HG03432 (cell line): ENCODE measurements at regions not wholly inside any gene's neighbourhood (a gene's known extent, or its start where the extent isn't known, plus 50 kb on each side); places are given as distances from the start of the nearest gene placed in this dataset.
A peak's percentile ranks its signal among the peaks of the same experiment; 100 is the strongest.

Experiments used
- ATAC-seq: cut with Tn5 transposase; IDR thresholded peaks from one replicate; pipeline ENCODE4 v1.9.1; 2021; ENCODE audit warnings: mild to moderate bottlenecking, moderate library complexity; ENCODE audit not compliant: unreplicated experiment

DNA sequence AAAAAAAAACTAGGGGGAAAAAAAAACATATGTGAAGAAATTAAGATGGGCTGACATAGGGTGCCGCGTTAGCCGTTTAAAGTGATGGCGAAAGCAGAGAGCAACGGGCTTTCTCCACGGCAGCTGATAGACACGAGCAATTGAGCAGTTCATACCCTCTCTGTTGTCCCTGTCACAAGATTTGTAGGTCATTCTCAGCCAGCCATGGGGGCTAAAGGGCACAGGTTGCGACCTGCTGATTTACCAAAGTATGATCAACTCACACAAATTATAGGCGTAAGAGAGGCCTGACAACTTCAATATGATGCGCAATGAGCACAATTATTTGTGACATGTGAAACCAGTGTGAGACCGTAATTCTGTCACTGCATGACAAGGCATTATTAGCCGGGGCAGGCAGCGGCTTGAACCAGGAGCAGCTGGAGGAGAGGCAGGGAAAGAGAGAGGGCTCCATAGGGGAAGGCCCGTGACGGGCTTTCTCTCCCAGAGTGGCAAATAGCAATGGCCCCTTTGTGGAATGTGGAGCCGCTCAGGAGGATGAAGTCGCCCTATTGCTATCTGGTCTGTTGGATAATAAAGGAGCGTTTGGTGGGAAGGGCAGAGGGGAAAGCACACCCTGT is 195.1 kb upstream of the HABP2 start:
- no peak for ATAC-seq

DNA sequence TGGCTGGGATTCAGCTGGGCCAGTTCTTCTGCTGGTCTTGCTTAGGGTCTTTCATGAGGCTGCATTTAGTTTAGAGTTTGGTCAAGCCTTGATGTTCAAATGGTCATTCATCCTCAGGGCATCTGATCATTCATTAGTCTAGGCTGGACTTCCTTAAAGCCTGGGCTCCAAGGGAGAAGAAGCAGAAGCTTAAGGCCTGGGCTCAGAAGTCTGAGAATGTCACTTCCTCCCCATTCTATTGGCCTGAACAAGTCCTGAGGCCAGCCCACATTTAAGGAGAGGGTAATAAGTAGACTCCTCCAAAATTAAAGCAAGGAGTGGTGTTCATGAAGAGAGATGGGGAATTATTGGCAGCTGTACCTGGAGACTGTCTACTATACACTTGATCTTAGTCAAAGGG is 193.2 kb upstream of the HABP2 start:
- ATAC-seq: no peak

DNA sequence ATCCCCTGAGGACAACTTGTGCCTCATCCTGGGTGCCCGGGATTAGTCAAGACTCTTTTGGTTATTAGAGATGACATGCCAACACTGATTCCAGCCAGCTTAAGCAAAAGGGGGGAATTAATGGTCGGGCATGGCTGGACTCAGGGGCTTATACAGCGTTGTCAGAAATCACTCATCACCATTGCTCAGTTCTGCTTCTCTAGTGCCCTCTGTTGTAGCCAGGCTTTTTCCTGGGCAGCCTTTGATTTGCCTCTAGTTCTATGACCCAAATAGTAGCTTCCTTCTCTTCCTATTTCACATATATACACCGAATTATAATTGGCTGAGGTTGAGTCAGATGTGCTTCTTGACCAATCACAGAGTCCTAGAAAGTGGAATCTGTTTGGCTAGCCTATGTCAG is 192.0 kb upstream of the HABP2 start:
- no peak for ATAC-seq

DNA sequence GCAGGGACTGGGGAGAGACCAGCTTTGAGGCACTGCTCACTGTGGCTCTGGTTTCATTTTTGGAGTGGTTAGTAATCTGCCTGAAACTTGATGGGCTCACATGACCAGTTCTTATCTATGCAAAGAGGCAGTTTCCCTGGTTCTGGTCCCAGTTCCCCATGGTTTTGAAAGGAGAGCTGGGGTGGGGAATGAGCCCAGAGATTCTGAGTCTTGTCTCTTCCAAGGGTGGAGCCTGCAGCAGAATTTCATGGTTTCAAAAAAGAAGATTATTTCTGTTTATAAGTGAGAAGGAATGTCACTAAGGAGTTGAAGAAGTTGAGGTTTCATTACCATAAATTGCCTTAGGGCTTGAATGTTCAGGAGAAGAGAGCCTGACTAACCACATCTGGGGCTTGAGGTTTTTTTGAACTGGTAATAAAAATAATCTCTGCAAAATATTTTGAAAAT is 190.2 kb upstream of the HABP2 start:
- ATAC-seq: no peak

DNA sequence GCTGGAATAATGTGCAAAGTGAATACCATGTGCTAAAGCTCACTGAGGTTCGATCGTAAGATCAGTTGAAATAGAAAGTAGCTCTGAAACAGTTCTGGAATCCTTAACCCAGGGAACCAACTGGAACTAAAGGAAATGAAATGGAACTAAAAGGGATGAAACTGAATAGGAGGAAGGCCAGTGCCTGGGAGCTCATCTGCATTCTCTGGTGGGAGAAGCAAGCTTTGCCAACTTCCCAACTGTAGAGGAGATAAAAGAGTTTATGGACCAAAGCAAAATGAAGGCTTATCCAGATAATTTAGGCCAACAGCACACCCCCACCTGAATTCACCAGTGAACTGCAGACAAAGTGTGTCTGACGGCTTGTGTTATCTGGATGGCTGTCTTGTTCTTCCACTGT is 188.6 kb upstream of the HABP2 start:
- ATAC-seq: no peak

DNA sequence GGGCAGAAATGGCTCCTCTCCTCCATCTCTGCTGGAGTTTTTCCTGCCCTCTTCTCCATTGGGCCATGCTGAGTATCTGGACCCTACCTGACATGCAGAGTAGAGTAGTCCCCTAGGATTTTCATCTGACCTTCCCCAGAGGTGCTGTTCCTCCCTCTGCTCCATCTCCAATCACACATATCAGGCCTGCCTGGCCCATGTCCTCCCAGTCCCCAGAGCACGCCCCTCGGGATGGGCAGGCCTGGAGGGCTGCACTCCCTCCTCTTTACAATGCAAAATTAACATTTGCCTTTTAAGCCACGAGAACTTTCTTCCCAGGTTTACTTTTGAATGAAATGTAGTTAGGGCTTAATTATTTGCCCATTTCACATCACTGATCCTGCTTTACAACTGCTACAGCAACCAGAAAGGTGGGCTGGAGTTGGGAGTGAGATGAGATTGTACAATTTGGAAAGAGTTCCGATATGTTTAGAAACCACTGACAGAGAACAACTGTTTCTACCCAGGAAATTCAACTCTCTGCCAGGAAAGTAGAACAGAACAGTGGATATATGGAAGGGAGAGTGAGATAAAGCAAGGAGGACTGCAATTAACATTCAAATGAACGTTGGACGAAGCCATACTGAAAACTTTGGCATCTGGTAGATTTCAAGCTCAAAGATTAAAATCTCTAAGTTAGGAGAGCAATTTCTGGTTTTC is 184.0 kb upstream of the HABP2 start:
- no peak for ATAC-seq

DNA sequence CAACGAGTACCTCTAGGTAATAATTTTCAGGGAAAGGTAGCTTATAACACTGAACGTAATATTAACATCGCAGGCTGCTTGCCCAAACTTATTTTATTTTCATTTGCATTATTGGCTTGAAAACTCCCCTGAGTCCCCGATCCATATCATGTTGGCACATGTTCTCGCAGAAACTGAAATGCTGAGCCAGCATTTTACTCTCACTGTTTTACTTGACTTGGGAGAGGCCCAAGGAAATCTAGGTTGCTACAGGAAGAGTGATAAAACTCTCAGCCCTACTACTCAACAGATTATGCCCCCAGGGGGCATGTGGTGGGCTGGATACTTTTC is 183.5 kb upstream of the HABP2 start:
- ATAC-seq: no peak

DNA sequence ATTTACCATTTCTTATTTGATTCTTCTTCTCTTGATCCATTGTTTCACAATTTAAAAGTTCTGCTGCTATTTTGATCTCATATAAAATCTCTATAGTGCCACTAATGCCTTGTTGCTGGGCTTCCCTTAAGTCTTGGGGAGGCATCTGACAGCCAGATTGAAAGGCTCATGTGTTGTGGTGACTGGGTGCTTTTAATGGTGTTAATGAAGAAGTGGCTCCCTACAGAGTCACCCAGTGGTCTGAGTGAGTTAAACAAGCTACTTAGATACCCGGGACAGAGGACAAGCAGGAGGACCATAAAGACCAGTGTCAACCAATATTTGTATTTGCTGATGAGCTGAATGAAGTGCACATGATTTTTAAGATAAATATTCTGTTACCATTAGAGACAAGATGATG is 176.4 kb upstream of the HABP2 start:
- no peak for ATAC-seq

DNA sequence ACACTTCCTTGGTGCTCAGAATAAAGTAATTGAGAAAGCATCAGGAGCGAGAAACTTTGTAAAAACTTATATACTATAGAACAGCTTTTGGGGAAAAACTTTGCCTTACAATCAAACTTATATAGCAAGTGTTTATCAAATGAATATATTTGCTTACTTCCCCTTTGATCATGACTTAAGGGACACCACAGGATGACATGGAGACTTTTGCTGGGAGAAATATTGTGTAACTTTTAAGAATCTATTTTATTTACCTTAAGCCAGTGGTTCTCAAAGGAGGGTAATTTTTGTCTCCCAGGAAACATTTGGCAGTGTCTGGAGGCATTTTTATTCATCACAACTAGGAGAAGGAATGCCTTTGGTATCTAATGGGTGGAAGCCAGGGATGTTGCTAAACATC is 173.8 kb upstream of the HABP2 start:
- ATAC-seq: no peak

DNA sequence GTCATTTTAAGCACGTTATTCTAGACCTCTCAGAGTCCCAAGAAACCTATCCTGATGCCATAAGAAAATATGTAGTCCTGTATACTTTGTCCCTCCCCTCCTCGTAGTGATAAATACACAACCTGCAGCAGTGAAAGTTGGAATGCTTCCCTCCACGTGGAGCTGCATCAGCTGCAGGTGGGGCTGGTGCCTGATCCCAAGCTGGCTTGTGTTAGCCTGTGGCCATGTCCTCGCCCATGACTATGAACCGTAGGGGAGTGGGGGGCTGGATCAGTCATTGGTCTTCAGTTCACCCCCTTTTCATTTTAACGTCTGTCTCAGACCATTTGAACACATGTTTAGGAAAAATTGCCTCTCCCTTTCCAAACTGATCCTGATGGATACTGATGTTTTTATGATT is 171.4 kb upstream of the HABP2 start:
- no peak for ATAC-seq

DNA sequence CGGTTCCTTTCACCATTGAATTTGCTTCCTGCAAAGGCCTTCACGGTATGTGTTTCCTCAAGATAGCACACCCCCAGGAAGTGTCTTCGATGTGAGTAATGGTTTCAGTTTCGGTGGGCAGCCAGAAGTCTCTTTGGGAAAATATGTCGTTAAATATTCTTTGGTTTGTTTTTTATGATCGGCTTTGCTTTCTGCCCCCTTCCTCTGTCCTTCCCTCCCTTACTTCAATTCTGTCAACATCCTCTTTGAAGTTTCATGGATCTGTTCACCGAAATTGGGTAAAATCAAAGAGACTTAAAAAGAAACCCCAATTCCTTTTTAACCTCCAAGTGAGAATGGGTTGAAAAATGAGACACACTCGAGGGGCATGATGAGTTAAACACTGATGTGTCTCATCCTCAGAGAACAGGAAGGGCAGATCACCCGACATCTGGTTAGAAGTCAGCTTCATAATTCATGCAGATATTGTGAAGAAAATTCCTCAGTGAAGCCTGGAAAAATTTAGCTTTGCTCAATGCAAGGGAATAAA is 170.8 kb upstream of the HABP2 start:
- ATAC-seq: peak; percentile 74

DNA sequence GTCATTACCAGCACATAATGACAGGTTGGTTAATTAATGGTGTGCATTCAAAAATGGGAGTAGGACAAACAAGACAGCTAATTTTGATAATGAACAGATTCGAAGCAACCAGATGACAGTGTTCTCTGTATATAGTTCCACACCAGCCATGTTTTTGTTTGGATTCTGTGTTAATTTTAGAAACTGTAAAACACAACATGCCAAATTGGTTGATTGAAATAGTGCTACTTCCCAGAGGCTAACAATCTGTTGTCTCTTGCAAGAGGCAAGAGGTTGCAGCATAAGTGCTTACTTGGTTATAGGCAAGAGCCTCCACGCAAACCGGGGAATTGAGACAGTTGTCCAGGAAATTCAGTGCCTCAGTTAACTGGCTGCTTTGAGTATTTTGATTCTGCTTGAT is 170.2 kb upstream of the HABP2 start:
- no peak for ATAC-seq

DNA sequence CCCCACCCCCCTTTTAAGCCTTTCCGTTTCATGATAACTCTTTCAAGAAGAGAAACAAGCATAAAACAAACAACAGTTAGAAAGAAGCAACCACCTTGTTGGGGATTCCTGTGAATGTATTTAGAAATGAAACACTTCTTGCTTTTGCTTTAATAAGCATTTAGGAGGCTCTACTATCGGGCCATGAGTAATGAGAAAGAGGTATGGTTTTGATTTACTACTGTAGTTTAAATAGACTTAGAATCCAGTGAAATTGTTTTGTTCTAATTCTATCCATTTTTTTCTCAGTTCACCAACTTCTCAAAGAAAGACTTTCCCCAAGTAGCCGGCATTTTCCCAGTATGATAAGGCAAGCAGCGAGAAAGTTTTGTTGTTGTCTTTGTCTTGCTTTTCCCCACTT is 168.7 kb upstream of the HABP2 start:
- ATAC-seq: no peak

DNA sequence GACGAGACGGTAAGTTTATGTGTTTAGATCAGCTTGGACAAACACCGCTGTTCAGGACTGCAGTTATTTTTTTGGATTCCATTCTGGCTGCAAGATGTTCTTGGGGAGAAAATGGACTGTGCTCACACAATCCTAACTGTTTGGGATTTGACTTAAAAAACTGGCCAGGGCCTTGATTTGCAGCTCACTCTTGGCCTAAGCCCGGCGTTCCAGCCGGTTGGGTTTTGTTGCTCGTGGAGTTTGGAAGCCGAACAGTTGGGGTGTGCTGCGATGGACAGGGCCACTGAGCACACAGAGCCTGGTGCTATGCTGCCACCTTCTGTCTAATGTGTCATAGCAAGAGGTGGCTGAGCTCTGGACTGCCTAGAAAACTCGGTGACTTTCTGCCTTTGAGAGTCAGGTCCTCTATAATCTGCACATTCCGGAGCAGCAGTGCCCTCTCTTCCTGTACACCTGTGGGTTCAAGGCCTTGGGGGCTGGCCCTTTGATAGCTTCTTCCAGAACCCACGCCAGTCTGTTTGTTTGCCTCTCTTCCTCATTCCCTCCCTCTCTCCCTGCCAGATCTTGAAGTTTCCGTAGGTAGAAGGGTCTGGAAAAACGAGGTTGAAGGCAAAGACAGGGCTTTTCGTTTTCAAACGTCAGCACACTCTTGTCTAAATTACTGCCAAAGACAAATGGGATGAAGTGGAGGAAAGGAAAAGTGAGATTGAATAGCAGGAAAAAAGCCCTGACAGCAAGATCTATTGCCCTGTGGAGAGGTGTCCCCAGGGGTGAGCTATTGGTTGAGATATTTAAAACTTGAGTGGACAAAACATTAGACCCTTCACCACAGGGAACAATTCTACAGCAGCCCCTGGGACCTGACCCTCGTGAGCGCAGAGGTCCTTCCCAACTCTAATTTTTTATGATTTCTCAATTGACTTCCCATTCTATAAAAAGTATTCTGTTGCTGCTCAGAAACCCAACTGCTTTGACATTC is 167.5 kb upstream of the HABP2 start:
- ATAC-seq: peak; percentile 85

DNA sequence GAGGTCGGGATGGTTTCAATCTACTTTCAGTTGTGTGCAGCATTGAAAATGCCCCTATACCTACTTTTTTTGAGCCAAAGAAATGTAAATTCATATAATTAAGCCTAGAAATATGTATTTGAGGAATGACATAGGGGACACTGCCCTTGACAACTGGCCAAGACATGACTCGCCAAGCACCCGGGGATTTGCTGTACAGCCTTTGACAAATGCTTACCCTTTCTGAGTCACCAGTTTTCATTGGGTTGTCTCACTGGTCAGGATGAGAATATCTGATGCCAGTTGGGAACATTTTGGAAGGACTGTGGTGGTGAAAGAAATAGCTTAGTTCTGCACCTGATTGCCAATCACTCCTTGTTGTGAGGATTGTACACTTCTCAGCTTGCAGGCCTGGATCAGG is 166.8 kb upstream of the HABP2 start:
- no peak for ATAC-seq

DNA sequence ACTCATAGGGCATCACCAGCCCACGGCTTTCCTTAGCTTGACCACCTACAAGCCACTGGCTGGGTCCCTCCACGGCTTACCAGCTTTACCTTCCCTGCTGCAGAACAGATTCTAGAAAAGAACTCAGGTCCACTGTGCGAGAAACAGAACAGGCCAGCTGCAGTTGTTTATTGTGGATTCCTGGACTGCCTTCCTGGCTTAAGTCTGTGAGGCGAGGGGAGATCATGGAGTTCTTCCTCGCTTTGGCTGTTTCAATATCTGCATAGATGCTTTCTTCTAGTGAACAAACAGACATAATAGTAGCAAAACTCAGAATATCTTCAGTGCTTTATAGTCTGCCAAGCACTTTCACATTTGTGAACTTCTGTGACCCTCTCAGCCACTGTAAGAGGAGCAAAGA is 162.9 kb upstream of the HABP2 start:
- ATAC-seq: no peak

DNA sequence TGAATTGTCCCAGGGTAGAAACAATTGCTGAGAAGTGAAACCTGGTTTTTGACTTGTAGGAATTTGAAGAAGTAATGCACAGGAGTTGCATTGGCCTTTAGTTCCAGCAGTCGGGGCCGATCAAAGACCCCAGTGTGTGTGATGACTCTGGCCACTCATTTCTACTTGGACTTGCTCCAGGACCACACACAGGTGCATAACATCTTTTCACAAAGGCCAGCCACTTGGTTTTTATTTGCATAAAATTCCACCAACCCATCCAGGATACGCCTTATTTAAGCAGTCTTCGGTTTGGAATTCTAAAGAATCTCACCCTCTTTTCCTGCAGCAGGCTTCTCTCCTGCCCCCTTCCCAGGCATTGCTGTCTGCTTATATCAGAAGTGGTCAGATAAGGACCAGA is 162.0 kb upstream of the HABP2 start:
- ATAC-seq: no peak

DNA sequence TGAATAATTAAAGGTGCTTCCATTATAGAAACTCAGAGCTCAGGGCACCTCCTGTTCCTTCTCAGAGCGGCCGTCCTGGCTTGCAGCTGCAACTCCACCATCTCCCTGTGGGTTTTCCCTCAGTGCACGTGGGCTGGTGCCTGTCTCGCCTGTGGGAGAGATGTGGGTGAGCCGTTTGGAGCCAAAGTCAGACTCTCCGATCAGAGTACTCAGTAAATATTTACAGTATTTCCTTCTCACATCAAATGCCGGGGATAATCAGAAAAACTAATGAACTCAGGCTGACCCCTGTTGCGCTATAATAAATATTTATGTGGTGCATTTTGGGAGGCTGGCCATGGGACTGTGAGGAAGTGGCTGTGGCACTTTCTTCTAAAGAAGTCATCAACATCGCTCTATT is 155.8 kb upstream of the HABP2 start:
- no peak for ATAC-seq

DNA sequence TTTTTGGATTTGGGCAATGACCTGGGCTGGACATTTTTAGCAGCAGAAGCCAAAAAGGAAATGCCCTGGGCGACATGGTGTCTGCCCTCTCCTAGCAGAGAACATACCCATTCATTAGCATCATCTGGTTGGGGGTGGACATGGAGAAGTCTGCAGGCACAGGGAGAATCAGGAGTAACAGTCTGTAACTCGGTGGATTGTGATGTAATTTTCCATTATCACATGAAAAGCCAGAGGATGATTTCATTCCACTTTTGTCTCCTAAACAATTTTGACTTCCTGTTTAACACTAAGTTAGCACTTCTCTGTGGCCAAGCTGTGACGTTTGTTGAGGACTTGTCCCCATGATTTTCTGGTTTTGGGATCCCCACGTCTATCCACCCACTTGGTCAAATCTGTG is 153.8 kb upstream of the HABP2 start:
- no peak for ATAC-seq

DNA sequence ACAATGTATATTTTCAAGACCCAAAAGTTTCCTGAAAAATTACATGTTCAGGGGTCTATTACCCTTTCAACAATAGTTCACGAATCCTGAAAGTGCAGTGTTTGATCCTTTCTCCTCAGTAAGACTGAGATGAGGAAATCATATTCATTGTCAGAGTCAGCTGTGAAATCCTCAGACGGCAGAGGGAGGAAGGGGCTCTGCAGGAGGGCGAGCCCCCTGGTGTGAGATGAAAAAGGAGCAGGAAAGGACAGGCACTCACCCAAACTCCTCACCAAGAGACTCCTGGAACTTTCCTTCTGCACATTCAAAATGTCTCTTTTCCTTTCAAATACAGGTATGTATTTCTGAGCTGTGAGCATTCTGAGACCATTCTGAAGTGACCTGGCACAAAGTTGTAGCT is 150.3 kb upstream of the HABP2 start:
- no peak for ATAC-seq

DNA sequence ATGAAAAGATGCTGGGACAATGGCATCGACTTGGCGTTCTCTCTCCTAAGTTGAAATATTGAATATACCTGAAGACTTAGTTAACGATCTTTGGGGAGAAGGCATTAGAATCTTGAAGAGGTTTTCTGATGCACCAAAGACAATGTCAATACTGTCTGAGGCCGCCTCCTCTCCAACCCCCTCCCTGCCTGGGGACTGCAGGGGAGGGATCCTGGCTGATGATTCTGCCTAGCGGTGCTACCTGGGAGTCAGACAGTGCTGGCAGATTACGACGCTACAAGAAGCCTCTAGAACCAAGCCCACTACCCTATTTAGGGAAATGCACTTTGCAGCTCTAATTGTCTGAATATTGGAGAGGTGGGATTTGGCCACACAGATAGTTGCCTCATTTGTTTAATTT is 145.6 kb upstream of the HABP2 start:
- no peak for ATAC-seq

DNA sequence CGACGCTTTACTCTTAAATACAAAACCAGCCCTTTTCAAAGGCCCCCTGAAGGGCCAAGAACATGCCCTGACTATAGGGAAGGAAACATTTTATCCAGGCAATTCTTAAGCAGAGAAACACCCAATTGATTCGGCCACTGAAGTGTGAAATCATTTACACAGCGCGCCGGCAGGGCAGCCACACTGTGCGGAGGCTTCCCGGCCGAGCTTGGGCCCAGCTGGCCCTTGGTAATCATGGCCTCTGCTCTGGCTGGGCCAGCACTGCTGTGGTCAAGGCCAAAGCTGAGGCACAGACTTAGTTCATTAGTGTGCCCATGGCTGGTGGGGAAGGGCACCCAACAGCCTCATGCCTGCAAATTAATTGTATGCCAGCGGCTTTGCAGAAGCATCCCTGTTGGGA is 143.7 kb upstream of the HABP2 start:
- ATAC-seq: no peak
